ENCODE measurements at regions not wholly inside any gene's neighbourhood (a gene's known extent, or its start where the extent isn't known, plus 50 kb on each side); places are given as distances from the start of the nearest gene placed in this dataset.
A peak's percentile ranks its signal among the peaks of the same experiment; 100 is the strongest.

GRCh38 chr2:240375024-240375645 lies 60.3 kb upstream of the GPC1 start:
- Histone ChIP-seq H3K4me3 (no peak overlapping the region), H3K9ac (ENCODE audit: insufficient read depth in 1 of 2, low read length in 2 of 2) (no peak overlapping the region), H3K9me3 (ENCODE audit: control insufficient read depth in 4 of 4, insufficient read depth in 3 of 4, low read length in 3 of 4) (no peaks in the 10 kb centered on the region), H3K4me1 (ENCODE audit: control insufficient read depth in 5 of 5, insufficient read depth in 5 of 5, low read length in 5 of 5) (peaks cover 0 to 21% (median 8%) of the 10 kb centered on the region in 5 donors), H3K27me3 (ENCODE audit: control insufficient read depth in 3 of 3, insufficient read depth in 3 of 3, low read length in 2 of 3) (no peaks in the 10 kb centered on the region), H3K36me3 (ENCODE audit: control insufficient read depth in 4 of 4, insufficient read depth in 4 of 4, low read length in 4 of 4) (no peaks in the 10 kb centered on the region), H3K27ac (ENCODE audit: low read depth in 1 of 2, low read length in 1 of 2) (peak overlapping the region in 1 of 2 donors; percentile 82)
- DNase-seq, result no peak
- TF ChIP-seq, protein P1, sequence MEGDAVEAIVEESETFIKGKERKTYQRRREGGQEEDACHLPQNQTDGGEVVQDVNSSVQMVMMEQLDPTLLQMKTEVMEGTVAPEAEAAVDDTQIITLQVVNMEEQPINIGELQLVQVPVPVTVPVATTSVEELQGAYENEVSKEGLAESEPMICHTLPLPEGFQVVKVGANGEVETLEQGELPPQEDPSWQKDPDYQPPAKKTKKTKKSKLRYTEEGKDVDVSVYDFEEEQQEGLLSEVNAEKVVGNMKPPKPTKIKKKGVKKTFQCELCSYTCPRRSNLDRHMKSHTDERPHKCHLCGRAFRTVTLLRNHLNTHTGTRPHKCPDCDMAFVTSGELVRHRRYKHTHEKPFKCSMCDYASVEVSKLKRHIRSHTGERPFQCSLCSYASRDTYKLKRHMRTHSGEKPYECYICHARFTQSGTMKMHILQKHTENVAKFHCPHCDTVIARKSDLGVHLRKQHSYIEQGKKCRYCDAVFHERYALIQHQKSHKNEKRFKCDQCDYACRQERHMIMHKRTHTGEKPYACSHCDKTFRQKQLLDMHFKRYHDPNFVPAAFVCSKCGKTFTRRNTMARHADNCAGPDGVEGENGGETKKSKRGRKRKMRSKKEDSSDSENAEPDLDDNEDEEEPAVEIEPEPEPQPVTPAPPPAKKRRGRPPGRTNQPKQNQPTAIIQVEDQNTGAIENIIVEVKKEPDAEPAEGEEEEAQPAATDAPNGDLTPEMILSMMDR (IDR thresholded peaks at IDR 0.05; ENCODE audit: control extremely low read depth, extremely low read depth), result no peak
- 92 to 93% methylated on average over 28 of the region's 28 CpGs for WGBS, 2 donors
- ATAC-seq (ENCODE audit: insufficient read depth, low FRiP score), result no peak

DNA sequence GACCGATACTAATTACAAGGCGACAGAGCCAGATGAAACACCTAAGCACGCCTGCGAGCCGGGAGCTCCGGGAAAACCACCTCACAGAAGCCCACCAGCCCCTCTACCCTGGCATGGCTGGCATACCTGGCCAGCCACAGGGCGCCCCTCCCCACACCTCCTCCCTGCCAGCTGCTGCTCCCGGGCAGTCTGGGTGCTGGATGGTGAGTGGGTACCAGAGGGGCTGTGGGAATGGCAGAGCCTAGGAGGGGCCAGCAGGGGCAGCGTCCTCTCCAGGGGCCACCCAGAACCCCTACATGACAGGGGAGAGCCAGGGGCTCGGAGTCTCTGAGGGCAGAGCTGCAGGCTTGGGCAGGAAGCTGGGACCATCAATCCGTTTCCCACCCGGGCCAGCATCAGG lies 58.7 kb upstream of the GPC1 start:
- ATAC-seq (ENCODE audit: insufficient read depth, low FRiP score), result no peak
- TF ChIP-seq, protein P1 (IDR thresholded peaks at IDR 0.05; ENCODE audit: control extremely low read depth, extremely low read depth), result no peak
- H3K27ac ChIP-seq (ENCODE audit: low read depth in 1 of 2, low read length in 1 of 2), result no peak overlapping the region
- H3K4me3 ChIP-seq, result no peak overlapping the region
- no peaks in the 10 kb centered on the region for H3K36me3 ChIP-seq (ENCODE audit: control insufficient read depth in 4 of 4, insufficient read depth in 4 of 4, low read length in 4 of 4)
- H3K9ac ChIP-seq (ENCODE audit: insufficient read depth in 1 of 2, low read length in 2 of 2), result no peak overlapping the region
- H3K9me3 ChIP-seq (ENCODE audit: control insufficient read depth in 4 of 4, insufficient read depth in 3 of 4, low read length in 3 of 4), result no peaks in the 10 kb centered on the region
- no peak for DNase-seq
- no peaks in the 10 kb centered on the region for H3K27me3 ChIP-seq (ENCODE audit: control insufficient read depth in 3 of 3, insufficient read depth in 3 of 3, low read length in 2 of 3)
- 74 to 83% methylated on average over 12 of the region's 12 CpGs for WGBS, 2 donors
- H3K4me1 ChIP-seq (ENCODE audit: control insufficient read depth in 5 of 5, insufficient read depth in 5 of 5, low read length in 5 of 5), result peaks cover 0 to 15% (median 5%) of the 10 kb centered on the region in 5 donors

DNA sequence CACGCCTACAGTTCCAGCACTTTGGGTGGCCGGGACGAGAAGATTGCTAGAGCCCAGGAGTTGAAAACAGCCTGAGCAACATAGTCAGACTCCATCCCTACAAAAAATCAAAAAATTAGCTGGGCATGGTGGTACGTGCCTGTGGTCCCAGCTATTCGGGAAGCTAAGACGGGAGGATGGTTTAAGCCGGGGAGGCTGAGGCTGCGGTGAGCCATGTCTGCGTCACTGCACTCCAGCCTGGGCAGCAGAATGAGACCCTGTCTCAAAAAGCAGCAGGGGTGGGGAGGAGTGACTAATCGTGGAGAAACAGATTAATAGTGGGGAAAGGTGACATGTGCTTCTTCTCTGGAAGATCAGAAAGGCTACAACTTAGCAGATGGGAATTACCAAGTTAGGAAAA lies 58.1 kb upstream of the GPC1 start:
- ATAC-seq (ENCODE audit: insufficient read depth, low FRiP score) (no peak), DNase-seq (no peak)
- Histone ChIP-seq H3K4me1 (ENCODE audit: control insufficient read depth in 5 of 5, insufficient read depth in 5 of 5, low read length in 5 of 5) (peaks cover 0 to 11% (median 2%) of the 10 kb centered on the region in 5 donors), H3K36me3 (ENCODE audit: control insufficient read depth in 4 of 4, insufficient read depth in 4 of 4, low read length in 4 of 4) (no peaks in the 10 kb centered on the region), H3K9me3 (ENCODE audit: control insufficient read depth in 4 of 4, insufficient read depth in 3 of 4, low read length in 3 of 4) (no peaks in the 10 kb centered on the region), H3K9ac (ENCODE audit: insufficient read depth in 1 of 2, low read length in 2 of 2) (no peak overlapping the region), H3K4me3 (no peak overlapping the region), H3K27me3 (ENCODE audit: control insufficient read depth in 3 of 3, insufficient read depth in 3 of 3, low read length in 2 of 3) (no peaks in the 10 kb centered on the region), H3K27ac (ENCODE audit: low read depth in 1 of 2, low read length in 1 of 2) (no peak overlapping the region)
- 87 to 91% methylated on average over 10 of the region's 10 CpGs for WGBS, 2 donors
- TF ChIP-seq, protein P1 (IDR thresholded peaks at IDR 0.05; ENCODE audit: control extremely low read depth, extremely low read depth), result no peak

Data from lung (tissue), 11 donors.